HEK293 (cell line): ENCODE measurements at regions not wholly inside any gene's neighbourhood (a gene's known extent, or its start where the extent isn't known, plus 50 kb on each side); places are given as distances from the start of the nearest gene placed in this dataset.

Experiments
- BCL6B ChIP-seq: fragments of 450-650 bp; formaldehyde crosslinking; IDR thresholded peaks from 2 replicates; pipeline ENCODE4 v1.5.1; 2017; ENCODE audit warnings: missing biosample characterization, missing genetic modification characterization
- FEZF1 ChIP-seq: fragments of 450-650 bp; formaldehyde crosslinking; IDR thresholded peaks from 2 replicates; pipeline ENCODE4 v1.5.1; 2016; ENCODE audit warnings: missing biosample characterization, missing genetic modification characterization
- HIC1 ChIP-seq: fragments of 450-650 bp; formaldehyde crosslinking; IDR thresholded peaks from 2 replicates; pipeline ENCODE4 v1.5.1; 2016; ENCODE audit warnings: missing biosample characterization, missing genetic modification characterization
- KLF17 ChIP-seq: fragments of 450-650 bp; formaldehyde crosslinking; IDR thresholded peaks from 2 replicates; pipeline ENCODE4 v1.5.1; 2016; ENCODE audit warnings: missing biosample characterization, missing genetic modification characterization
- MZF1 ChIP-seq: fragments of 450-650 bp; formaldehyde crosslinking; IDR thresholded peaks from 2 replicates; pipeline ENCODE4 v1.5.1; 2017; ENCODE audit warnings: missing biosample characterization, missing genetic modification characterization, borderline replicate concordance
- TRIM28 ChIP-seq: IDR thresholded peaks from 2 replicates; pipeline ENCODE4 v1.6.1; 2011; ENCODE audit warnings: low read length, control low read depth, borderline replicate concordance
- ZBTB48 ChIP-seq: fragments of 450-650 bp; formaldehyde crosslinking; IDR thresholded peaks from 2 replicates; pipeline ENCODE4 v1.5.1; 2016; ENCODE audit warnings: missing biosample characterization, missing genetic modification characterization
- ZFP69B ChIP-seq: fragments of 450-650 bp; formaldehyde crosslinking; IDR thresholded peaks from 2 replicates; pipeline ENCODE4 v1.5.1; 2016; ENCODE audit warnings: missing biosample characterization, missing genetic modification characterization
- ZNF223 ChIP-seq: fragments of 450-650 bp; formaldehyde crosslinking; IDR thresholded peaks from 2 replicates; pipeline ENCODE4 v1.5.1; 2016; ENCODE audit warnings: missing biosample characterization, missing genetic modification characterization
- ZNF26 ChIP-seq: fragments of 450-650 bp; formaldehyde crosslinking; IDR thresholded peaks from 2 replicates; pipeline ENCODE4 v1.5.1; 2016; ENCODE audit warnings: missing biosample characterization, missing genetic modification characterization
- ZNF274 ChIP-seq, 2 experiments: fragments of 200-500 bp in 1 of 2; fragments of 450-650 bp in 1 of 2; sonication (Bioruptor generic) in 1 of 2; formaldehyde crosslinking in 1 of 2; IDR thresholded peaks; 2 replicates each; pipeline versions ENCODE4 v1.5.1 to v1.6.1; 2014 to 2016; ENCODE audit warnings: borderline replicate concordance in 1 of 2, inconsistent platforms in 1 of 2, low read length in 1 of 2, missing biosample characterization in 1 of 2, missing genetic modification characterization in 1 of 2
- ZNF292 ChIP-seq: fragments of 450-650 bp; formaldehyde crosslinking; IDR thresholded peaks from 2 replicates; pipeline ENCODE4 v1.5.1; 2016; ENCODE audit warnings: low read depth, missing biosample characterization, missing genetic modification characterization, borderline replicate concordance
- ZNF341 ChIP-seq: fragments of 450-650 bp; formaldehyde crosslinking; IDR thresholded peaks from 2 replicates; pipeline ENCODE4; 2016; ENCODE audit warnings: low read depth, missing biosample characterization, missing genetic modification characterization
- ZNF398 ChIP-seq: fragments of 450-650 bp; formaldehyde crosslinking; IDR thresholded peaks from 2 replicates; pipeline ENCODE4 v1.5.1; 2017; ENCODE audit warnings: missing biosample characterization, missing genetic modification characterization
- ZNF426 ChIP-seq: fragments of 450-650 bp; formaldehyde crosslinking; IDR thresholded peaks from 2 replicates; pipeline ENCODE4 v1.5.1; 2017; ENCODE audit warnings: missing biosample characterization, missing genetic modification characterization, mild to moderate bottlenecking, inconsistent platforms, moderate library complexity
- ZNF433 ChIP-seq: fragments of 450-650 bp; formaldehyde crosslinking; IDR thresholded peaks from 2 replicates; pipeline ENCODE4 v1.5.1; 2016; ENCODE audit warnings: missing biosample characterization, missing genetic modification characterization, low read depth
- ZNF510 ChIP-seq: fragments of 450-650 bp; formaldehyde crosslinking; IDR thresholded peaks from 2 replicates; pipeline ENCODE4 v1.5.1; 2018; ENCODE audit warnings: mild to moderate bottlenecking, missing genetic modification characterization, missing biosample characterization; ENCODE audit not compliant: insufficient replicate concordance
- ZNF529 ChIP-seq: fragments of 450-650 bp; formaldehyde crosslinking; IDR thresholded peaks from 2 replicates; pipeline ENCODE4 v1.5.1; 2017; ENCODE audit warnings: missing genetic modification characterization, missing biosample characterization; ENCODE audit not compliant: insufficient replicate concordance
- ZNF555 ChIP-seq: fragments of 450-650 bp; formaldehyde crosslinking; conservative IDR thresholded peaks from 2 replicates; pipeline ENCODE4 v1.5.1; 2017; ENCODE audit warnings: missing biosample characterization, mild to moderate bottlenecking, missing genetic modification characterization, inconsistent platforms
- ZNF621 ChIP-seq: fragments of 450-650 bp; formaldehyde crosslinking; IDR thresholded peaks from 2 replicates; pipeline ENCODE4 v1.5.1; 2017; ENCODE audit warnings: missing biosample characterization, missing genetic modification characterization
- ZNF639 ChIP-seq: fragments of 450-650 bp; formaldehyde crosslinking; IDR thresholded peaks from 2 replicates; pipeline ENCODE4 v1.5.1; 2016; ENCODE audit warnings: missing biosample characterization, missing genetic modification characterization
- ZNF658 ChIP-seq: fragments of 450-650 bp; formaldehyde crosslinking; IDR thresholded peaks from 2 replicates; pipeline ENCODE4; 2016; ENCODE audit warnings: missing biosample characterization, missing genetic modification characterization
- ZNF707 ChIP-seq: fragments of 450-650 bp; formaldehyde crosslinking; IDR thresholded peaks from 2 replicates; pipeline ENCODE4 v1.5.1; 2016; ENCODE audit warnings: missing biosample characterization, missing genetic modification characterization
- ZNF747 ChIP-seq: fragments of 450-650 bp; formaldehyde crosslinking; IDR thresholded peaks from 2 replicates; pipeline ENCODE4 v1.5.1; 2016; ENCODE audit warnings: missing biosample characterization, missing genetic modification characterization
- ZNF777 ChIP-seq: fragments of 450-650 bp; formaldehyde crosslinking; IDR thresholded peaks from 2 replicates; pipeline ENCODE4 v1.5.1; 2017; ENCODE audit warnings: missing biosample characterization, missing genetic modification characterization, borderline replicate concordance
- ZNF830 ChIP-seq: fragments of 450-650 bp; IDR thresholded peaks from 2 replicates; pipeline ENCODE4 v1.5.0; 2018; ENCODE audit warnings: missing biosample characterization, missing genetic modification characterization, low read depth, mild to moderate bottlenecking, moderate library complexity
- ZNF837 ChIP-seq: fragments of 450-650 bp; formaldehyde crosslinking; IDR thresholded peaks from 2 replicates; pipeline ENCODE4 v1.5.1; 2016; ENCODE audit warnings: missing biosample characterization, missing genetic modification characterization
- ZSCAN30 ChIP-seq: fragments of 450-650 bp; IDR thresholded peaks from 2 replicates; pipeline ENCODE4 v1.5.1; 2018; ENCODE audit warnings: missing biosample characterization, mild to moderate bottlenecking, missing genetic modification characterization, moderate library complexity
- ZSCAN5A ChIP-seq: fragments of 450-650 bp; formaldehyde crosslinking; IDR thresholded peaks from 2 replicates; pipeline ENCODE4 v1.5.1; 2016; ENCODE audit warnings: missing biosample characterization, missing genetic modification characterization

- TF ChIP-seq ZNF426 (tag by site-specific recombination) (no peak), ZNF398 (tag by site-specific recombination) (0 out of 2 replicates have a peak, but pooled peaks have one; percentile 9), ZNF292 (tag by site-specific recombination) (no peak), ZNF837 (tag by site-specific recombination) (no peak), ZFP69B (tag by site-specific recombination) (no peak), ZNF26 (tag by site-specific recombination) (no peak), ZNF529 (tag by site-specific recombination) (no peak), ZNF747 (no peak), ZNF433 (tag by site-specific recombination) (no peak), ZNF658 (tag by site-specific recombination) (no peak), TRIM28 (no peak), ZSCAN30 (tag by site-specific recombination) (no peak), ZNF639 (tag by site-specific recombination) (no peak), ZSCAN5A (tag by site-specific recombination) (no peak), ZNF510 (no peak), ZBTB48 (tag by site-specific recombination) (peak; percentile 73; the same call in 1 of the 2 replicates), MZF1 (tag by site-specific recombination) (no peak), ZNF555 (tag by site-specific recombination) (no peak), ZNF621 (no peak), HIC1 (tag by site-specific recombination) (no peak), ZNF707 (tag by site-specific recombination) (no peak), ZNF274 (IDR thresholded peaks at IDR 0.05; ENCODE audit: low read length) (no peak), ZNF274 (tag by site-specific recombination; IDR thresholded peaks at IDR 0.05; ENCODE audit: borderline replicate concordance) (no peak), ZNF341 (tag by site-specific recombination) (no peak), FEZF1 (tag by site-specific recombination) (no peak), ZNF777 (no peak), BCL6B (0 out of 2 replicates have a peak, but pooled peaks have one; percentile 20), ZNF830 (no peak), ZNF223 (tag by site-specific recombination) (no peak), KLF17 (no peak)
Observed at GRCh38 chr17:74116087-74116717, 87.3 kb upstream of the RPL38 start (continued).
